ENCODE measurements at regions not wholly inside any gene's neighbourhood (a gene's known extent, or its start where the extent isn't known, plus 50 kb on each side); places are given as distances from the start of the nearest gene placed in this dataset.

- ChIA-PET CTCF (no interaction called here), POLR2A (no interaction called here)
- no peaks in the 10 kb centered on the region for H3K4me1 ChIP-seq (ENCODE audit: control insufficient read depth, insufficient read depth, low read length)
- H3K27ac ChIP-seq (ENCODE audit: extremely low read depth, low read depth, low read length), result no peak overlapping the region
- TF ChIP-seq ZSCAN5A (tag by site-specific recombination; IDR thresholded peaks at IDR 0.05) (no peak), BCL11B (tag by site-specific recombination; IDR thresholded peaks at IDR 0.05; ENCODE audit: low read depth) (no peak), ZNF768 (tag by site-specific recombination; IDR thresholded peaks at IDR 0.05) (no peak)
- no peaks in the 10 kb centered on the region for H3K9me3 ChIP-seq (ENCODE audit: control insufficient read depth, insufficient read depth, low read depth, low read length)
- no peaks in the 10 kb centered on the region for H3K36me3 ChIP-seq (ENCODE audit: control insufficient read depth in 2 of 2, insufficient read depth in 1 of 2, low read length in 2 of 2)
- no peak overlapping the region for H3K4me3 ChIP-seq (ENCODE audit: low read depth, low read length)
Measured at GRCh38 chr10:123470336-123470921, 195.7 kb upstream of the GPR26 start.

- H3K4me1 ChIP-seq (ENCODE audit: control insufficient read depth, insufficient read depth, low read length), result no peaks in the 10 kb centered on the region
- H3K9me3 ChIP-seq (ENCODE audit: control insufficient read depth, insufficient read depth, low read depth, low read length), result no peaks in the 10 kb centered on the region
- H3K36me3 ChIP-seq (ENCODE audit: control insufficient read depth in 2 of 2, insufficient read depth in 1 of 2, low read length in 2 of 2), result no peaks in the 10 kb centered on the region
- TF ChIP-seq REST (tag by site-specific recombination; IDR thresholded peaks at IDR 0.05) (no peak), ZEB2 (tag by site-specific recombination; IDR thresholded peaks at IDR 0.05) (no peak), ZNF133 (tag by site-specific recombination; IDR thresholded peaks at IDR 0.05) (no peak), ZNF548 (tag by site-specific recombination; IDR thresholded peaks at IDR 0.05) (no peak), ZNF664 (tag by site-specific recombination; IDR thresholded peaks at IDR 0.05) (no peak), ZNF302 (tag by site-specific recombination; IDR thresholded peaks at IDR 0.05; ENCODE audit: low read depth) (no peak), ZBTB1 (tag by site-specific recombination; IDR thresholded peaks at IDR 0.05) (no peak), ZNF202 (tag by site-specific recombination; IDR thresholded peaks at IDR 0.05; ENCODE audit: borderline replicate concordance) (no peak), WT1 (tag by site-specific recombination; IDR thresholded peaks at IDR 0.05) (no peak), ZSCAN4 (tag by site-specific recombination; IDR thresholded peaks at IDR 0.05) (no peak), ZNF423 (tag by site-specific recombination; IDR thresholded peaks at IDR 0.05) (no peak), ZNF585B (tag by site-specific recombination; IDR thresholded peaks at IDR 0.05) (no peak), ZNF239 (tag by site-specific recombination; IDR thresholded peaks at IDR 0.05) (no peak)
- H3K27ac ChIP-seq (ENCODE audit: extremely low read depth, low read depth, low read length), result no peak overlapping the region
- ChIA-PET CTCF (no interaction called here), POLR2A (no interaction called here)
- no peak overlapping the region for H3K4me3 ChIP-seq (ENCODE audit: low read depth, low read length)
Measured at GRCh38 chr10:123471811-123472210, 194.3 kb upstream of the GPR26 start.

GRCh38 chr10:123472606-123473005 lies 193.5 kb upstream of the GPR26 start:
- no peaks in the 10 kb centered on the region for H3K9me3 ChIP-seq (ENCODE audit: control insufficient read depth, insufficient read depth, low read depth, low read length)
- POLR2A ChIA-PET, result no interaction called here

More at GRCh38 chr10:123472606-123473005, 193.5 kb upstream of the GPR26 start:
- Histone ChIP-seq H3K4me3 (ENCODE audit: low read depth, low read length) (no peak overlapping the region), H3K27ac (ENCODE audit: extremely low read depth, low read depth, low read length) (no peak overlapping the region), H3K36me3 (ENCODE audit: control insufficient read depth in 2 of 2, insufficient read depth in 1 of 2, low read length in 2 of 2) (no peaks in the 10 kb centered on the region), H3K4me1 (ENCODE audit: control insufficient read depth, insufficient read depth, low read length) (no peaks in the 10 kb centered on the region)
- TF ChIP-seq ZNF610 (tag by site-specific recombination; IDR thresholded peaks at IDR 0.05; ENCODE audit: borderline replicate concordance), result no peak
- TF ChIP-seq REST (tag by site-specific recombination; IDR thresholded peaks at IDR 0.05), result peak; percentile 47; the same call in 1 of the 2 replicates
- TF ChIP-seq TCF7L2 (IDR thresholded peaks at IDR 0.05; ENCODE audit: borderline replicate concordance, low read depth, low read length), result peak; percentile 35; the same call in 1 of the 2 replicates
- CTCF ChIA-PET, result interaction anchor here (0.6 kb wide), 1 partner anchor 412 kb away, joined by 4 read pairs; no protein-coding TSS in a partner anchor

All from HEK293 (cell line).